Smooth muscle cell (in vitro differentiated cells): ENCODE measurements at regions not wholly inside any gene's neighbourhood (a gene's known extent, or its start where the extent isn't known, plus 50 kb on each side); places are given as distances from the start of the nearest gene placed in this dataset.

Source experiments
- DNase-seq: peaks from one replicate; lab custom pipeline; 2025; ENCODE audit not compliant: unreplicated experiment; lab: John Stamatoyannopoulos, UW
- H2AFZ ChIP-seq: fragments of 200-600 bp; sonication (generic); 2 replicates; pipeline ENCODE4 v1.6.0; 2016; ENCODE audit warnings: antibody characterized with exemption, low read depth, mild to moderate bottlenecking
- H3F3A ChIP-seq: fragments of 200-600 bp; sonication (generic); 2 replicates; pipeline ENCODE4 v1.6.0; 2017; ENCODE audit warnings: antibody characterized with exemption, low read depth
- H3K27ac ChIP-seq: fragments of 200-600 bp; sonication (generic); 2 replicates; pipeline ENCODE4 v1.5.1; 2016; ENCODE audit warnings: low read depth, mild to moderate bottlenecking
- H3K27me3 ChIP-seq: fragments of 200-600 bp; sonication (generic); 2 replicates; pipeline ENCODE4 v1.6.1; 2016; ENCODE audit warnings: low read depth, mild to moderate bottlenecking
- H3K36me3 ChIP-seq: fragments of 200-600 bp; sonication (generic); 2 replicates; pipeline ENCODE4 v1.5.1; 2016; ENCODE audit warnings: low read depth
- H3K4me1 ChIP-seq: fragments of 200-600 bp; sonication (generic); 2 replicates; pipeline ENCODE4 v1.5.1; 2016; ENCODE audit warnings: low read depth
- H3K4me2 ChIP-seq: fragments of 200-600 bp; sonication (generic); 2 replicates; pipeline ENCODE4 v1.6.0; 2016; ENCODE audit warnings: mild to moderate bottlenecking
- H3K4me3 ChIP-seq: fragments of 200-600 bp; sonication (generic); 2 replicates; pipeline ENCODE4 v1.5.1; 2016; ENCODE audit warnings: mild to moderate bottlenecking
- H3K79me2 ChIP-seq: fragments of 200-600 bp; sonication (generic); 2 replicates; pipeline ENCODE4 v1.6.0; 2016; ENCODE audit warnings: low read depth, mild to moderate bottlenecking
- H3K9ac ChIP-seq: fragments of 200-600 bp; sonication (generic); 2 replicates; pipeline ENCODE4 v1.6.0; 2016; ENCODE audit warnings: low read depth
- H3K9me3 ChIP-seq: fragments of 200-600 bp; sonication (generic); replicated peaks from 2 replicates; pipeline ENCODE4 v1.5.1; 2016; ENCODE audit warnings: low read depth
- H4K20me1 ChIP-seq: fragments of 200-600 bp; sonication (generic); 2 replicates; pipeline ENCODE4 v1.6.0; 2016; ENCODE audit warnings: low read depth
- WGBS: methylation state at CpG from one replicate; pipeline ENCODE4 v1.1.7; 2016; ENCODE audit warnings: low lambda C conversion rate; 5-methylcytosine and 5-hydroxymethylcytosine counted together
- TF ChIP-seq, protein P1 (sequence below): fragments of 200-600 bp; sonication (generic); IDR thresholded peaks from 2 replicates; pipeline ENCODE4 v1.5.1; 2017; ENCODE audit warnings: borderline replicate concordance, mild to moderate bottlenecking, antibody characterized with exemption; ENCODE audit not compliant: insufficient read depth, poor library complexity, severe bottlenecking

DNA sequence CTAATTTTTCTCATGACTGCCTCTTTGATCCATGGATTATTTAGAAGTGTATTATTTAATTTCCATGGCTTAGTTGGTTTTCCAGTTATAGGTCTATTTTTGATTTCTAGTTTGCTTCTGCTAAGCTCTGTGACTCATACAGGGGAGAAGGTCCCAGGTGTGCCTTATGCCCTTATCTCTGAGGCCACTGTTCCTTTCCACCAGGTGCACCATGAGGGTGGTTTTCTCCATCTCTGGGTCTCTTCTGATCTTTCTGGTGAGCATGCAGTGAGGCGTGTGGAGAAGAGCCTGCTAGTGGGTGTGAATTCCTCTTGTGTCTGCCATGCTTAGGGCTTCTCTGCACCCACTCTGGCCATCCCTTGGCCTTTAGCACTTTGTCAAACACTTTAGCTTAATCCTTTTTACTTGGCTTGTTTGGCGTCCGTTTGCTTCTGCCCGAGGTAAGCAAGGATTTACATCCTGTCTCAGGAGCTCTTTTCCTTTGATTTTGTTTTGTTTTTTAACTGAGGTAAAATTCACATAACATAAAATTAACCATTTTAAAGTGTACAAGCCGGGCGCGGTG, 129.8 kb upstream of the ARL4C start:
- no peak overlapping the region for H3K4me3 ChIP-seq

GRCh38 chr2:234625626-234626250, 128.9 kb upstream of the ARL4C start:
- H3K4me2 ChIP-seq = no peak overlapping the region
- no peak overlapping the region for H3K9ac ChIP-seq
- H3K27me3 ChIP-seq = no peaks in the 10 kb centered on the region
- H3K4me1 ChIP-seq = peaks cover 8% of the 10 kb centered on the region
- H2AFZ ChIP-seq = no peak overlapping the region
- no peaks in the 10 kb centered on the region for H4K20me1 ChIP-seq
- no peaks in the 10 kb centered on the region for H3K79me2 ChIP-seq
- TF ChIP-seq, protein P1, sequence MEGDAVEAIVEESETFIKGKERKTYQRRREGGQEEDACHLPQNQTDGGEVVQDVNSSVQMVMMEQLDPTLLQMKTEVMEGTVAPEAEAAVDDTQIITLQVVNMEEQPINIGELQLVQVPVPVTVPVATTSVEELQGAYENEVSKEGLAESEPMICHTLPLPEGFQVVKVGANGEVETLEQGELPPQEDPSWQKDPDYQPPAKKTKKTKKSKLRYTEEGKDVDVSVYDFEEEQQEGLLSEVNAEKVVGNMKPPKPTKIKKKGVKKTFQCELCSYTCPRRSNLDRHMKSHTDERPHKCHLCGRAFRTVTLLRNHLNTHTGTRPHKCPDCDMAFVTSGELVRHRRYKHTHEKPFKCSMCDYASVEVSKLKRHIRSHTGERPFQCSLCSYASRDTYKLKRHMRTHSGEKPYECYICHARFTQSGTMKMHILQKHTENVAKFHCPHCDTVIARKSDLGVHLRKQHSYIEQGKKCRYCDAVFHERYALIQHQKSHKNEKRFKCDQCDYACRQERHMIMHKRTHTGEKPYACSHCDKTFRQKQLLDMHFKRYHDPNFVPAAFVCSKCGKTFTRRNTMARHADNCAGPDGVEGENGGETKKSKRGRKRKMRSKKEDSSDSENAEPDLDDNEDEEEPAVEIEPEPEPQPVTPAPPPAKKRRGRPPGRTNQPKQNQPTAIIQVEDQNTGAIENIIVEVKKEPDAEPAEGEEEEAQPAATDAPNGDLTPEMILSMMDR = no peak
- WGBS = 96% methylated on average over 4 of the region's 4 CpGs
- no peak overlapping the region for H3K27ac ChIP-seq
- no peaks in the 10 kb centered on the region for H3K9me3 ChIP-seq
- no peak for DNase-seq
- no peak overlapping the region for H3K4me3 ChIP-seq
- no peaks in the 10 kb centered on the region for H3K36me3 ChIP-seq
- H3F3A ChIP-seq = peaks cover 6% of the 10 kb centered on the region

More for the DNA sequence above, 129.8 kb upstream of the ARL4C start:
- 95% methylated on average over 7 of the region's 7 CpGs for WGBS
- no peaks in the 10 kb centered on the region for H3K27me3 ChIP-seq
- H4K20me1 ChIP-seq = no peaks in the 10 kb centered on the region
- H3K36me3 ChIP-seq = no peaks in the 10 kb centered on the region
- H3K4me1 ChIP-seq = peaks cover 17% of the 10 kb centered on the region
- TF ChIP-seq, protein P1 = no peak
- H3K4me2 ChIP-seq = no peak overlapping the region
- no peak overlapping the region for H3K9ac ChIP-seq
- H3F3A ChIP-seq = peaks cover 10% of the 10 kb centered on the region
- H3K27ac ChIP-seq = no peak overlapping the region
- no peaks in the 10 kb centered on the region for H3K9me3 ChIP-seq
- no peaks in the 10 kb centered on the region for H3K79me2 ChIP-seq
- no peak overlapping the region for H2AFZ ChIP-seq
- no peak for DNase-seq

DNA sequence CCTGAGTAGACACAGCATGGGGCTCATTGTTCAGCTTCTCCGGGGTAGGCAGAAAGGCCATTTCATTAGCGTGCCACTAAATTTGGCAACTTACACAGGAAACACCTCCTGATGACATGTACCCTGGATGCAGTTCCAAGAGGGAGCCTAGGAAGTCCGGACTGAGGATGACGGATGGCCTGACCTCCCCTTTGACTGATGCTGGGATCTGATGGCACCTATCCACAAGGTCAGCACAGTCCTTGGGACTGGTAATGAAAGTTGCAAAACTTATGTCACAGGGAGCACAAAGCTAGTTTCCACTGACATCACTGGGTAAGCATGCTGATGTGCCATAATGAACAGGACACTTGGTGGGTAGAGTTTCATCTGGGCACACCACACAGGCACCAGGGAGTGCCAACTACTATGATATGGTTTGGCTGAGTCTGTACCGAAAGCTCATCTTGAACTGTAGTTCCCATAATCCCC, 126.7 kb upstream of the ARL4C start:
- Histone ChIP-seq H3K36me3 (no peaks in the 10 kb centered on the region), H3K4me2 (no peak overlapping the region), H2AFZ (no peak overlapping the region), H3K4me1 (no peaks in the 10 kb centered on the region), H4K20me1 (no peaks in the 10 kb centered on the region), H3K9me3 (no peaks in the 10 kb centered on the region), H3F3A (no peaks in the 10 kb centered on the region), H3K27ac (no peak overlapping the region), H3K27me3 (no peaks in the 10 kb centered on the region), H3K9ac (no peak overlapping the region), H3K79me2 (no peaks in the 10 kb centered on the region), H3K4me3 (no peak overlapping the region)
- WGBS = 91% methylated on average over 5 of the region's 5 CpGs
- TF ChIP-seq, protein P1 = no peak
- DNase-seq = no peak

- DNase-seq = no peak
- no peak overlapping the region for H3K9ac ChIP-seq
- TF ChIP-seq, protein P1 = no peak
- no peaks in the 10 kb centered on the region for H3K27me3 ChIP-seq
- H3K36me3 ChIP-seq = no peaks in the 10 kb centered on the region
- no peaks in the 10 kb centered on the region for H4K20me1 ChIP-seq
- H3K27ac ChIP-seq = no peak overlapping the region
- H3K4me1 ChIP-seq = no peaks in the 10 kb centered on the region
- no peak overlapping the region for H3K4me3 ChIP-seq
- H2AFZ ChIP-seq = no peak overlapping the region
- H3F3A ChIP-seq = no peaks in the 10 kb centered on the region
- no peaks in the 10 kb centered on the region for H3K79me2 ChIP-seq
- no peak overlapping the region for H3K4me2 ChIP-seq
- WGBS = 79% methylated on average over 5 of the region's 5 CpGs
- H3K9me3 ChIP-seq = no peaks in the 10 kb centered on the region
Measured at GRCh38 chr2:234621120-234621519, 124.2 kb upstream of the ARL4C start.
